ENCODE measurements at regions not wholly inside any gene's neighbourhood (a gene's known extent, or its start where the extent isn't known, plus 50 kb on each side); places are given as distances from the start of the nearest gene placed in this dataset.
A peak's percentile ranks its signal among the peaks of the same experiment; 100 is the strongest.
"Not testable (repeated sequence)": the region's sequence is repeated elsewhere in the genome, so short reads cannot be mapped to it uniquely, and the experiment has no call there.

GRCh38 chr18:58805467-58806187, 59.0 kb upstream of the ZNF532 start:
- no peak for DNase-seq (ENCODE audit: low spot score)

GRCh38 chr18:58806826-58807714, 57.6 kb upstream of the ZNF532 start:
- in situ Hi-C loops (cut with MboI; ENCODE audit: low pct_unique_long_range_greater_than_20kb, low sequenced_read_pairs, unreplicated experiment): no loop called here
- no peak for TF ChIP-seq CTCF (IDR thresholded peaks at IDR 0.05; ENCODE audit: extremely low read depth, insufficient read depth, missing control alignments)
- peak; percentile 82 for DNase-seq (ENCODE audit: low spot score)

More at GRCh38 chr18:58805467-58806187, 59.0 kb upstream of the ZNF532 start:
- no peak for TF ChIP-seq CTCF (IDR thresholded peaks at IDR 0.05; ENCODE audit: extremely low read depth, insufficient read depth, missing control alignments)
- in situ Hi-C loops (cut with MboI; ENCODE audit: low pct_unique_long_range_greater_than_20kb, low sequenced_read_pairs, unreplicated experiment): no loop called here

GRCh38 chr18:58807766-58808165, 56.9 kb upstream of the ZNF532 start:
- in situ Hi-C loops (cut with MboI; ENCODE audit: low pct_unique_long_range_greater_than_20kb, low sequenced_read_pairs, unreplicated experiment): no loop called here
- no peak for TF ChIP-seq CTCF (IDR thresholded peaks at IDR 0.05; ENCODE audit: extremely low read depth, insufficient read depth, missing control alignments)
- DNase-seq (ENCODE audit: low spot score): no peak

GRCh38 chr18:58808349-58808748, 56.3 kb upstream of the ZNF532 start:
- in situ Hi-C loops (cut with MboI; ENCODE audit: low pct_unique_long_range_greater_than_20kb, low sequenced_read_pairs, unreplicated experiment): no loop called here
- DNase-seq (ENCODE audit: low spot score): no peak
- TF ChIP-seq CTCF (IDR thresholded peaks at IDR 0.05; ENCODE audit: extremely low read depth, insufficient read depth, missing control alignments): no peak

GRCh38 chr18:58811859-58812258, 52.8 kb upstream of the ZNF532 start:
- in situ Hi-C loops (cut with MboI; ENCODE audit: low pct_unique_long_range_greater_than_20kb, low sequenced_read_pairs, unreplicated experiment): not testable (repeated sequence)

GRCh38 chr18:58813105-58813504, 51.6 kb upstream of the ZNF532 start:
- TF ChIP-seq CTCF (IDR thresholded peaks at IDR 0.05; ENCODE audit: extremely low read depth, insufficient read depth, missing control alignments): no peak
- in situ Hi-C loops (cut with MboI; ENCODE audit: low pct_unique_long_range_greater_than_20kb, low sequenced_read_pairs, unreplicated experiment): no loop called here
- no peak for DNase-seq (ENCODE audit: low spot score)

More at GRCh38 chr18:58811859-58812258, 52.8 kb upstream of the ZNF532 start:
- DNase-seq (ENCODE audit: low spot score): not testable (repeated sequence)

All from GM13977 (cell line).